Limb (tissue), 2 donors: ENCODE measurements at regions not wholly inside any gene's neighbourhood (a gene's known extent, or its start where the extent isn't known, plus 50 kb on each side); places are given as distances from the start of the nearest gene placed in this dataset.

Experiments
- DNase-seq, 2 donors: peaks; one replicate each; pipeline ENCODE4 v3.0.0-alpha.2; 2016; ENCODE audit errors: extremely low spot score in 2 of 2

DNA sequence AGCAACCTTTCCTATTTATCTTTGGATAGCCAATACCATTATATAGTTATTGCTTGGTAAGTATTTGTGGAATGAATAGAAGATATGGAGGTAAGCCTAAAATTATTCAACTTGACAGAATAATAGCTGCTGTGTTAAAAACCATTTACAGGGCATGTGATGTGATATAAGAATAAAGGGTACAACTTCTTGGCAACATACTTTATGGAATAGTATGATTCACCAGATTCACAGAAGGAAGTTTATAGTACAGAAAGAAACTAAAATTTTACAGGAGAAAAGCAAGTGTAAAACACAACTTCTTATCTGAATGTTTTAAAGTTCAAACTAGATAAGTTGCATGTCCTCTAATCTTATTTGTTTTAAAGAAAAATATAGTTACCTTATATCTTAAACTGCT lies 186.4 kb upstream of the ZRANB2 start:
- DNase-seq: no peak

DNA sequence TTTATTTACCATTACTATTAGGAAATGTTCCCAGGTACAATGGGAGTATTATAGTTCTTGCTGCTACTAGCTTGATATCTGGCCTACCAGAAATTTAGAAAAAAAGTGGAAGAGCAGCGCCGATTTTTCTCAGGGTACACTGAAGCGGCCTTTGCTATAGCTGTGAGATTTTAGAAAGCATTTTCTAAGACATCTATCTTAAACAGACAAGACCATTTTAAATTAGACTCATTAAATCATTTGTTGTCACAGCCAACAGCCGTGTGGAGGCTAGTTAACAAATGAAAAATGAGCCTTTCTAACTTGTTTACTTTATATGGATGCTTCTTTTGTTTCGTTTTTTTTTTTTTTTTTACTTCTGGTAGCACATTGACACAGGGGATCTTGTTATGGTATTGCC lies 183.2 kb upstream of the ZRANB2 start:
- no peak for DNase-seq

DNA sequence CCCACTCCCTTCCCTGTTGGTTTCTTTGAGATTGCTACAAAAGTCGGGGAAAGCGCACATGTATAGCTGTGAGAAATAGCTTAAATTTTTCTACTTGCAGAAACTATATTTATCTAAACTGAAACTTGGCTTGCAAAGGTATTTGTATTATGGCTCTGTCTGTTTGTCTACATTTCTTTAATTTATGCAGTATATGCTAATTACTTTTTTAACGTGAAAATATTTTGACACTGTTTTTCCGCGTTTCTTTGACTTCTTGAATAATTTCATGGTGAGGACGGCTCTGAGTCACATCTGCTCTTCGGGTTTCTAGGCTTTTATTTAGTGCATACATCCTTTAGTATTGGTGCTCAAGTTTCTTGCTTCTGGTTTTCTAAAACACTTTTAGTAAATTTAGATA lies 182.1 kb upstream of the ZRANB2 start:
- no peak for DNase-seq

DNA sequence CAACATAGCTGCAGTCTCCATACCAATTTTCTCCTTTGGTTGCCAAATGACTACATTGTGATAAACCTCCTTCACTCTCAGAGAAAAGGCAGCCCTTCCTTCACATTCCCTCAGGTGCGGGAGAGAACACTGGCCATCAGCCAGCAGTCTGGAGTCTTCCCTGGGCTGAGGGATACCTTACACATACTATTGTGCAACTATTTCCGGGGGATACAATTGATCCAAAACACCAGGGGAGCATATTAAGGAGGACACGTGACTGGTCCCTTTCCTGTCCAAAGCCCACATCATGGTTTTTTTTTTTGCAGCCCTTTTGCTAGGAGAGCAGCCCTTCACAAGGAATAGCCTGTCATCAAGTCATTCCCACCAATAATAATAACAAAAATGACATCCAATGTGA lies 172.1 kb upstream of the ZRANB2 start:
- DNase-seq: no peak

DNA sequence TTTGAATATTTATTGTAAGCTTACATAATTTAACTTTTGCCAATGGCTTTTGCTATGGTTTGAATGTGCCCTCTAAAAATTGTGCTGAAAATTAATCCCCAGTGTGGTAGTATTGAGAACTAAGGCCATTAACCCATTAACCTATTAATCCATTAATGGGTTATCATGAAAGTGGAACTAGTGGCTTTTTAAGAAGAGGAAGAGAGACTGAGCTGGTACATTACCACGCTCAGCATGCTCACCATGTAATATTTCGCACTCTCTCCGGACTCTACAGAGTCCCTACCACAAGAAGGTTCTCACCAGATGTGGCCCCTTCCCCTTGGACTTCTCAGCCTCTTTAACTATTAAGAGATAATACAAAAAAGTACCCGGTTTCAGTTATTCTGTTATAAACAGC lies 164.4 kb upstream of the ZRANB2 start:
- DNase-seq: no peak

DNA sequence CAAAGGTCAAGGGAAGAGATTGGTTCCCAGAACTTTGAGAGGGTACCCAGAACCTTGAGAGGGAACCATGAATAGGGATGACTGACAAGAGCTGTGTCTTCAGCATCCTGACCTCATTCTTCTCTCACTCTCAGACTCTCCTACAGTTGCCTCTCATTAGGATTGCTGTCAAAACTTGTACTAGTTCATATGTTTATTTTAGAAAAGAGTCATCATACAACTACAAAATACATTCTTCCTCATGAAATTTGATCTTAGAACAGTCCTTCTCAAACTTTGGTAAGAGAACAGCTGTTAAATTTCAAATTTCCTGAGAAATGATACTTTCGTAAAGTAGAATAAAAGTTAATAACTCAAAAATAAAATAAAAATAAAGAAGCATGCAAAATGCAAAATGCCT lies 161.4 kb upstream of the ZRANB2 start:
- no peak for DNase-seq

DNA sequence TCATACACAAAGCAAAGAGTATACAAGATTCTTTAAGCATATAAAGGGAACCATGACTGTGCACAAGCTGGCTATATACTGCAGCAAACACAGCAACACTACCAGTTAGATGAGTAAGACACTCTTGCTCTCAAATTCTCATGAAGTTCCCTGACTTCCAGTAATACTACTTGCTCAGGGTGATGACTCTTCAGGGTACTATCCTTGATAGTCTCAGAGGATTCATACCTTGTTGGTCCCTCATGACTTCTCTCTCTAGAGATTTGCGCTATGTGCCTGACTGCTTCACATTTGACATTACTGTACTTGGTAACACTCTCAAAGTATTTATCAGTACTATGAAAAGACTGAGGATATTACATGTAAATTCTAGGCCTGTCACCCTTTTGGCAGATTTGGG lies 159.8 kb upstream of the ZRANB2 start:
- no peak for DNase-seq

DNA sequence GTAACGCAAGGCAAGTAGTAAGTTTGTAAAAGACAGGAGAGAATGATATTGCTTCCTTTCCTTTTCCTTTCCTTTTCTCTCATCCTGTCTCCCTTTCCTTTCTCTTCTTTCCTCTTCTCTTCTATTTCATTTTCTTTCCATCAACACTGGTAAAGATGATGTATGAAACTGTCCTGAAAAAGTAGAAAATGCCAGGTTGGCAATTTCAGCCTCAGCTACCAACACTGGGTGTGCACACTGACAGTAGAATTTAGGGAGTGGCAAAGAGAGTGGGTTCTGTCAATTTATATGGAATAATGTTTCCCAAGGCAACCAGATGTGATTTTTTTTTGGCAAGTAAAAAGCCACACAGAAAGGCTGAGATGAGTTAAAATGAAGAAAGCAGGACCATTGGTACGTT lies 155.7 kb upstream of the ZRANB2 start:
- DNase-seq: no peak

DNA sequence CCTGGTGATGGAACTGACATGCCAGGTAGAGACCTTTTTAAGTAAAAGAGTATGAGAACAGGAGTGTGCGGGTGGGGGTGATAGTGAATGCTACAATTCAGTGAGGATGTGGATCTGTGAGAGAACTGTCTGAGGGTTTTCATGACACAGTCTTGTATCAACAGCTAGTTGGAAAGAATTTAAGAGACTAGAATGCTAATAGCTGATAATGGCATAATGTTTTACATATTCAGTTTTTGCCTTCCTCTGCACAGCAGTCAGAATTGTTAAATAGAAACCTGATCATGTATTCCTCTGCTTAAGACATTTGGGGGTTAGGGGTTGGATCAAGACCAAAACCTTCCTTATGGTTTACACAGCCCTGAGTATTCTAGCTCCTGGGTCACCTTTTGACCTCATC lies 152.8 kb upstream of the ZRANB2 start:
- peak in 1 of 2 donors; percentile 10 for DNase-seq

DNA sequence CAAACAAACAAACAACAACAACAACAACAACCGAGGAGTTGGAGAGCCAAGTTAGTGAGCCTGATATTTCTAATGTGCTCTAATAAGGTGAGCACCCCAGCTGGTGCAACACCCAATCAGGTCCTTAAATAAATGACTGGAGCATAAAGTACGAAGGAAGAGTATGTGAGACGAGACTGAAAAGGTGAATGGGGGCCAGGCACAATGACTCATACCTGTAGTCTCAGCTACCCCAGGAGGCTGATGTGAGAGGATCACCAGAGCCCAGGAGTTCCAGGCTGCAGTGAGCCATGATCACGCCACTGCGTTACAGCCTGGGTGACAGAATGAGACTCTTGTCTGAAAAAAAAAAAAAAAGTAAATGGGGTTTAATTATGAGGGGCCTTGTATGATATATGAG lies 152.0 kb upstream of the ZRANB2 start:
- DNase-seq: no peak

DNA sequence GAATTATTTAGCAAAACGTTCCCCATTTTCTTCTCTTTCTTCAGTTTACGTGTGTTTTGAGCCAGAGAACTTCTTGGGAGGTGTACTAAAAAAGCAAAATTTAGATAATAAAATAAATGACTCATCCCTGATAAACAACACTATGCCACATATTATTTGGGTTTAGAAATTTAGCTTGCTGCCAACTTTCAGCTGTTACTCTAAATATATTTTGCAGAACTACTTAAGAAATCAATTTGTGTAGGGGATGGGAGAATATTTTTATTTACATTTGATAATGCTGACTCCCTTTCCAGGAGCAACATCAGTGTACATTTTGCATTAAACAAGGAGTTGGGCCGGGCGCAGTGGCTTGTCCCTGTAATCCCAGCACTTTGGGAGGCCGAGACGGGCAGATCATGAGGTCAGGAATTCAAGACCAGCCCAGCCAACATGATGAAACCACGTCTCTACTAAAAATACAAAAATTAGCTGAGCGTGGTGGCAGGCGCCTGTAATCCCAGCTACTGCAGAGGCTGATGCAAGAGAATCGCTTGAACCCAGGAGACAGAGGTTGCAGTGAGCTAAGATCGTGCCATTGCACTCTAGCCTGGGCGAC lies 151.4 kb upstream of the ZRANB2 start:
- DNase-seq: no peak

DNA sequence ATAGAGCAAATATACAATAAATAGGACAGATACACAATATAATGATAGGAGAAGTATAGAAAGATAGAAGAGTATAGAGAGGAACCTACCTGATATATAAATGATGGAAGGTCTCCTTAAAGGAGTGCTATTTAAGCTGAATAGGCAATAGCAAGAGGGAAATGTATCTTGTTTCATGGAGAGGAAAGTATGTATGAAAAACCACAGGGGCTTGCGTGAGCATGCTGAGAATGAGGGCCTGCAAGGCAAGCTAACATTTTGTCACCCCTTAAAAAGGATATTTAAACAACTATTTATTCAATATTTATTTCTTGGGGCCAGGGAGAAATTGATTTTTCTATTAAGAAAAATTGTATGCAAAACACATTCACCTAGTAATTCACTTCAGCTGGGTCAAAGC lies 150.9 kb upstream of the ZRANB2 start:
- no peak for DNase-seq

DNA sequence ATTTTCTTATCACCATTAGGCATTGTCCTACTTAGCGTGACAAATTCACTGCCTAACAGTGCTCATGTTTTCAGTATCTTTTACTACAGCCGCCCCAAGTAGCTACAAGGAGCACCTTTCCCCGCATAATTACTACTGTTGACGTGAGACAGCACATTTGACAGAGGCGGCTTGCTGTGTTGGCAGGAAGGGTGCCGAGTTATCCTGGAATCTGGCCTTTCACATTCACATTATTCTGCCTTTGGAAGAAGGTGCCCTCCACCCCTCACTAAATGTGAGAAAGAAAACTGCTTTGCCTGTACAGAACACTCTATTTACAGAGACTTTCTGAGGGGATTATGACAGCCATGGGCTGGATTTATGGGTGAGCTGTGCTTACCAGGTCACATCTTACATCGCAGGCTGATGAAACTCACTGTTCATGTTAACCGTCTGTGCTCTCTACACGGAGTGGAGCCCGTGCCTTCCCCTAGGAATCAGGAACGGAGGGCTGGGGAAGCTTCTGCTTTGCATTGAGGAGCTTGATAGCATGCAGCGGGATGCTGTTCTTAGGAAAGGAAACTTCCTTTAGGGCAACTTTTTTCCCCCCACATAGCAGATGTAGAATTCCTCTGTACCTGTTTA lies 148.0 kb upstream of the ZRANB2 start:
- DNase-seq: no peak

DNA sequence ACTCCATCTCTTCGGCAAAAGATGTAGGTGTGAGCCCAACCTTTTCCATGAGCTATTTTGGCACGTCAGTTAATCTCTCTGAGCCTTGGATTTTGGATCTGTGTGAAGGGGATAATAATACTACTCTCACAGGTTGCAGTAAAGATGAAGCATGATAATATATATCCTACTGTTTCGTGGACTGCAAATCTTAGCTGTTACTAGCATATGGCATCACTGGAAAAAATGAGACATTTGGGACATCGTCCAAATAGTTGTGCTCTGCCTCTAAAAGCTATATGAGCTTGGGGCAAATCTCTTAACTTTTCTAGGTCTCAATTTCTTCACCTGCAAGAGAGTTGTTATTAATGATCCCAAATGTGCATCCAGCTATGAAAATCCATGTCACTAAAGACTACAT lies 147.4 kb upstream of the ZRANB2 start:
- DNase-seq: no peak

DNA sequence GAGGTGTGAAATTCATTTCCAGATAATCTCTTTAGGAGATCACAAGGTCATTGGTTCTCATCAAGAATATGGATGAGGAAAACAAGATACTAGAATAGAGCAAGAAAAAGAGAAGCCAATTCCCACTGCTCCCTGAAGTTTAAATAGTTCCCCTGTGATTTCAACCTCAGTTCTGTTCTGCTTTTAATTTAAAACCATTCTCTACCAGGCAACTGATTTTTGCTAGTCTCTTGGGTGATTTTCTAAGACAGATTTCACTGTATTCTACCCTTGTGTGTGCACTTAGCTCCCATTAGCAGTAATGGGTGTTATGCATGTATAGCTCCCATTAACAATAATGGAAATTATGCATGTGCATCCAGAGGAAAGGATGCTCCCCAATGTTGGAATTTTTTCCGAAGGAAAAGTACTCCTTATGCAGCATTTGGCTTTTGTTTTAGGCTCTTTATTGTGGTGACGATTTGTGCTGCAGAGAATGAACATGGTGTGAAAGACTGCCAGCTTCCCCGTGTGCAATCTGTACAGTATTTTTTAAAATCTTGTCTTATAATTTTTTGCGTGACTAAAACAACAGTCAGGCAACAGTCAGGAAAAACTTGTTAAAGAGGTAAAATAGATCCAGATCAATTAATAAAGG lies 144.0 kb upstream of the ZRANB2 start:
- DNase-seq: no peak

DNA sequence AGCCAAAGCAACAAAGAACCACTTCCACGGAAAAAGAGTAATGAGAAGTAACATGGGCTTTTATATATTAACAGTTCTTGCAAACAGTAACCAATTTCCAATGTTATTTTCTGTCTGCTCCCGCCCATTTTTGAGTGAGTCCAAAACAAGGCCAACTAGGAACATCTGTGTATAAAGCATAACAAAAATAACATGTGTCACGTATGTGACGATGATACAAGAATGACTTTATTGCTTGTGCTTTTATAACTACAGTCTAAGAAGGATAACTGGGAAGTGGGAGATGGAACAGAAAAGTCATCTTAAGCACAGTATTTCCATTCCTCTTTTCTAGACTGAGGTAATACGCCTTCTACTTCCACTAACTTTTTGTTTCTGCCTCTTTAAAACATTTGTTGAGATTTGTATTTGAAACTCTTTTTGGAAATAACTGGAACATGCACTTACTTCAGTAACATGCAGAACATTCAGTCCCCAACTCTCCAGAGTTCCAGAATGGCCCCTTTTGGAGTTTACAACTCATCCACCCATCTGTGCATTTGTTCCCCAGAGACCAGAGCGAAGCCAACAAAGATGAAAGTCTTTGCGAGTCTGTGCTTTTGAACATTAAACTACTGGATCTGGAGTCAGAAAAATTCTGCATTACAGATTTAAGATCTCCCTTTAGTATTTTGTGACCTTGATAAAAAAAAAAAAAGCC lies 143.0 kb upstream of the ZRANB2 start:
- DNase-seq: no peak

DNA sequence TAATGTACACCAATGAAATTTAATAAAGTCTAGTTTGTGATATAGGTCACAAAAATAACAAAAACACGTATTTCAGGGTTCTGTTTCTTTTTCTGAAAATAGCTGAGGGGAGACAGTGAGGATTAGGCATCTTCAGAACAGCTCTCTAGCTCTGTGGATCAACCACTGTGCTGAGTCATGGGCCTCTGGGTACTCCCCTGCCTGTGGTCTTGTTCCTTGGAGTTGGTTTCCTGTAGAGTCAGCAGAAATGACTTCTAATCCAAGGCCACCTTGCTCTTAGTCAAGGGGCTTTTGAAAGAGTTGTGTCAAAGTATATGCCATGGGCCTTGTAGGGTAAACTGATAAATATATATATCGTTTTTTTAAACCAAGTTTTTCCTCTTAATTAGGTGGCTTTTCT lies 141.8 kb upstream of the ZRANB2 start:
- DNase-seq: no peak

DNA sequence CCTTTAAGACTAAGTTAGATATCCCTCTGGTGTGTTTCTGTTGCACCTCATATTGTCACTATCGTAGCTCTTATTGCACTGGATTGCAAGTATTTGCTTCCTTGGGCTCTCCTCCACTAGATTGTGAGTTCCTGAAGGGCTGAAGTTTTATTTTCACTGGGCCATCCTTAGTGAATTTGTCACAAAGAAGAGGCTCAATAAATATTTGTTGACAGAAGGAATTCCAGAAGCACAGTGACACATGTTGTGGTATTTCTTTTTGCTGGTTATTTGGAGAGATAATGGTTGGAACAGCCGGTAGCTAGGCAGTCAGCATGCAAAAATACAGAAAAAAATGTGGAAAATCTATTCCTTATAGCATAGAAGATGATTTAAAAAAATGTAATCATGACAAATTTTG lies 129.9 kb upstream of the ZRANB2 start:
- no peak for DNase-seq

DNA sequence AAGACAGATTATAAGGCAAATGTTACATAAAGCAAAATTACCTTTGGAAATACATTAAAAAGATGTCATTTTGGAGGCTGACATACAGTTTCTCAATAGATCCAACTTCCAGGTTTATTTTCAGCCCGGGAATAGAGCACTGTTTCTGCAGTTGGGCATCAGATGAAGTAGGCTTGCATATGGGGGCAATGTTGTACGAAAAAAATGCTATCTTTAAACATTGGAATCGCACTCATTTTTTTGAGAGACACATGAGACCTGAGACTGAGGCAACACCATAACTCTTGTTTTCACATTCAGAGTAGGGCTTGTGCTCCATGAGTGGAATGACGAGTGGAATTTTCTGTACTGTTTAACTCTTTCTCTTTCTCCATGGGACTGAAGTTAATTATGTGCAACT lies 122.4 kb upstream of the ZRANB2 start:
- no peak for DNase-seq

DNA sequence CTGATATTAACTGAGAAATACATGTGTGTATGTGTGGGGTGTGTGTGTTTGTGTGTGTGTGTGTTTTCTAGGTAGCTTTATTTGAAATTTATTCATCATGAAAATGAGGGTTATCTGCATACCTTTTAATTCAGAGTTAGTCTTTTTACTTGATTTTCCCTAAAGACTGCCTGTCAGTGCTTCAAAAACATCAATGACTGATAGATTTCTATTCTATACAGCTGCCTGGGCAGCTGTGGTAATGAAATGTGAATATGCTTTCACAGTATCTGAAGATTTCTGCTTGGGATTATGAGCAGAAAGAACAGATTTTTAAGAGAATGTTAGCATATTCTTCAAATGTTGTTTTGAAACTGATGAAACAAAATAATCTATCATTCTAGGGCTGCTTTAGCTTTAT lies 119.7 kb upstream of the ZRANB2 start:
- no peak for DNase-seq

DNA sequence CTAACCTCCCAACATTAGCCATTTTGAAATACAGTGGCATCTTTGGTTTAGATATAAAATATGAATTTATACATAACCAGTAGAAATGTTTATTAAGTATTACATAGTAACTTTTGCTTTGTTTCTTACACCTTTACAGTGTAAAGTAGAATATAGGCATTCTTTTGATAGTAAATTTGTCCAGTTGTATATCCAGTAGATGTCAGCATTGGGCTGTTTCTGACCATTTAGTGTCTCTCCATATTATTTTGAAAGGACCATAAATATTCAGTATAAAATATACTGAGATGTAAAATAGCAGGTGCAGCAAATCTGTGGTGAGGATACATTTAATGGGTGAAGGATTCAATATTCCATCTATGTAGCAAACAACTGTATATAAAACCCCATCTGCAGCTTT lies 115.8 kb upstream of the ZRANB2 start:
- DNase-seq: peak in 1 of 2 donors; percentile 44

DNA sequence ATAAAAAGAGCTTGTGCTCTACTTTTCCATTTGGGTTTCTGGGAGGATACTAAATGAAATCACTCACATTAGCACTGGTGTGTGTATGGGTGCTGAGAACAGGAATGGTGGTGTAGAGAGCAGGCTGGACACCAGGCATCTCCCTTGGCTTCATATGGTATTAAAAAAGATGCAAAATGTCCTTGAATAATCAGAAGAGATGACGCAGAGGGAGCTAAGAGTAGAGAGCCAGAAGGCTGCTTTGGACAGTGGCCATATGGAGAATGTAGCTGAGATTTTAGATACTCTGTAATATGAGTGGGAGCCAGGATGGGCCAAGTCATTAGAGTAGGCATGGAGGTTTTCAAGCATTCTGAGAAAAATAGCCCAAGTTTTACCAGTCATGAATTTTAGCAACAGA lies 112.3 kb upstream of the ZRANB2 start:
- no peak for DNase-seq

DNA sequence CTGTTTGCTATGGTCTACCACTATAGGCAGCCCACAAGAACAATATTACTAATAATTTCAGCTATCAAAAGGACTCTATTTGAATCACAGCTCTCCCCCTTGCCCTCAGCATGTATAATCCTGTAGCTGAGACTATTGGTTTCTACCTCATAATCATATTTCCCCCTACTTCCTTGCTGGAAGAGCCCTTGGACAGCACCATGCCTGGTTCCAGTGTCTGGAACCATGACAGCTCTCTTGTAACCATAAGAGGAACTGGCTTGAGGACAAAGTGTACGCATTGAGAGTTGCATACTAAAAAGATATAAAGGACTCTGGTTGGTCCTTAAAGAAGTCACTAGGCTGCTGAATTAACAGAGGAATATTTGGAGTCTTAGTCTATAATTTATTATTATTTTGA lies 110.7 kb upstream of the ZRANB2 start:
- DNase-seq: no peak
